Tibial nerve (tissue), 4 donors: ENCODE measurements at regions not wholly inside any gene's neighbourhood (a gene's known extent, or its start where the extent isn't known, plus 50 kb on each side); places are given as distances from the start of the nearest gene placed in this dataset.

Experiments
- DNase-seq, 2 donors: peaks; one replicate each; pipeline ENCODE4 v3.0.0-alpha.2; 2019; ENCODE audit warnings: low spot score in 2 of 2
- H3K27ac ChIP-seq, 4 donors: fragments of 200-600 bp; sonication (generic) in 3 of 4; one replicate each; pipeline ENCODE4 v1.5.1; 2017 to 2019; ENCODE audit warnings: mild to moderate bottlenecking in 1 of 4
- H3K27me3 ChIP-seq, 2 donors: fragments of 200-600 bp; sonication (generic) in 1 of 2; one replicate each; pipeline versions ENCODE4 v1.5.1 to v1.6.0; 2017 to 2019
- H3K36me3 ChIP-seq, 3 donors: fragments of 200-600 bp; sonication (generic); one replicate each; pipeline ENCODE4 v1.5.1; 2018 to 2019
- H3K4me1 ChIP-seq, 4 donors: fragments of 200-600 bp; sonication (generic) in 3 of 4; one replicate each; pipeline ENCODE4 v1.5.1; 2017 to 2019
- H3K4me3 ChIP-seq, 4 donors: fragments of 200-600 bp; sonication (generic) in 3 of 4; one replicate each; pipeline ENCODE4 v1.5.1; 2017 to 2019; ENCODE audit warnings: mild to moderate bottlenecking in 1 of 4, moderate library complexity in 1 of 4
- H3K9me3 ChIP-seq, 4 donors: fragments of 200-600 bp; sonication (generic) in 3 of 4; one replicate each; pipeline ENCODE4 v1.5.1; 2017 to 2019
- CTCF ChIP-seq, 5 experiments: fragments of 200-600 bp in 3 of 5; fragments of 450-650 bp in 2 of 5; sonication (generic) in 3 of 5; IDR thresholded peaks; one replicate each; pipeline ENCODE4 v1.5.1; 2016 to 2019; ENCODE audit warnings: antibody characterized with exemption in 5 of 5, mild to moderate bottlenecking in 3 of 5, moderate library complexity in 2 of 5
- EP300 ChIP-seq, 2 donors: sonication (generic); formaldehyde crosslinking; IDR thresholded peaks; one replicate each; pipeline ENCODE4 v1.6.1; 2017; ENCODE audit warnings: antibody characterized with exemption in 2 of 2, mild to moderate bottlenecking in 1 of 2
- POLR2A ChIP-seq, 2 donors: fragments of 450-650 bp; IDR thresholded peaks; one replicate each; pipeline ENCODE4 v1.6.1; 2017; ENCODE audit warnings: antibody characterized with exemption in 2 of 2, mild to moderate bottlenecking in 2 of 2, moderate library complexity in 2 of 2
- WGBS, 2 donors: methylation state at CpG; one replicate each; pipeline ENCODE4 v1.1.5; 2018; 5-methylcytosine and 5-hydroxymethylcytosine counted together

GRCh38 chr1:57600424-57600823 lies 176.6 kb upstream of the DAB1 start:
- 70 to 81% methylated on average over 3 of the region's 3 CpGs for WGBS, 2 donors
- no peaks in the 10 kb centered on the region for H3K27me3 ChIP-seq
- no peak overlapping the region for H3K4me3 ChIP-seq
- no peaks in the 10 kb centered on the region for H3K36me3 ChIP-seq
- no peak overlapping the region for H3K27ac ChIP-seq
- TF ChIP-seq CTCF (IDR thresholded peaks at IDR 0.05), result no peak
- no peak for TF ChIP-seq EP300 (IDR thresholded peaks at IDR 0.05)
- no peak for TF ChIP-seq POLR2A (IDR thresholded peaks at IDR 0.05)
- peaks cover 0 to 6% (median 3%) of the 10 kb centered on the region in 4 donors for H3K4me1 ChIP-seq
- no peak for DNase-seq
- no peaks in the 10 kb centered on the region for H3K9me3 ChIP-seq

GRCh38 chr1:57599236-57599994 lies 175.6 kb upstream of the DAB1 start:
- TF ChIP-seq POLR2A (IDR thresholded peaks at IDR 0.05), result no peak
- no peak for TF ChIP-seq EP300 (IDR thresholded peaks at IDR 0.05)
- TF ChIP-seq CTCF (IDR thresholded peaks at IDR 0.05), result no peak
- H3K27ac ChIP-seq, result no peak overlapping the region
- no peaks in the 10 kb centered on the region for H3K9me3 ChIP-seq
- H3K4me3 ChIP-seq, result no peak overlapping the region
- no peaks in the 10 kb centered on the region for H3K27me3 ChIP-seq
- 14 to 17% methylated on average over 8 of the region's 8 CpGs for WGBS, 2 donors
- DNase-seq, result no peak
- H3K4me1 ChIP-seq, result peaks cover 0 to 6% (median 3%) of the 10 kb centered on the region in 4 donors
- H3K36me3 ChIP-seq, result no peaks in the 10 kb centered on the region

- Histone ChIP-seq H3K27me3 (no peaks in the 10 kb centered on the region), H3K27ac (no peak overlapping the region), H3K4me1 (peaks cover 0 to 6% (median 3%) of the 10 kb centered on the region in 4 donors), H3K9me3 (no peaks in the 10 kb centered on the region), H3K36me3 (no peaks in the 10 kb centered on the region), H3K4me3 (no peak overlapping the region)
- no peak for TF ChIP-seq POLR2A (IDR thresholded peaks at IDR 0.05)
- TF ChIP-seq EP300 (IDR thresholded peaks at IDR 0.05), result no peak
- TF ChIP-seq CTCF (IDR thresholded peaks at IDR 0.05), result no peak
- 80 to 81% methylated on average over 4 of the region's 4 CpGs for WGBS, 2 donors
- no peak for DNase-seq
Measured at GRCh38 chr1:57597036-57597435, 173.2 kb upstream of the DAB1 start.

GRCh38 chr1:57594002-57594401 lies 170.1 kb upstream of the DAB1 start:
- no peak overlapping the region for H3K4me3 ChIP-seq
- WGBS, 2 donors, result 90 to 94% methylated on average over 4 of the region's 4 CpGs
- H3K4me1 ChIP-seq, result peaks cover 0 to 2% (median under 1%) of the 10 kb centered on the region in 4 donors
- no peaks in the 10 kb centered on the region for H3K9me3 ChIP-seq
- no peaks in the 10 kb centered on the region for H3K36me3 ChIP-seq
- no peak overlapping the region for H3K27ac ChIP-seq
- H3K27me3 ChIP-seq, result no peaks in the 10 kb centered on the region
- no peak for DNase-seq
- no peak for TF ChIP-seq CTCF (IDR thresholded peaks at IDR 0.05)
- TF ChIP-seq EP300 (IDR thresholded peaks at IDR 0.05), result no peak
- TF ChIP-seq POLR2A (IDR thresholded peaks at IDR 0.05), result no peak

- TF ChIP-seq POLR2A (IDR thresholded peaks at IDR 0.05) (no peak), EP300 (IDR thresholded peaks at IDR 0.05) (no peak), CTCF (IDR thresholded peaks at IDR 0.05) (no peak)
- H3K9me3 ChIP-seq, result no peaks in the 10 kb centered on the region
Measured at GRCh38 chr1:57591842-57592241, 168.0 kb upstream of the DAB1 start.

More at GRCh38 chr1:57591842-57592241, 168.0 kb upstream of the DAB1 start:
- 93% methylated on average over 2 of the region's 2 CpGs for whole genome bisulfite sequencing, 2 donors
- no peaks in the 10 kb centered on the region for H3K36me3 ChIP-seq
- H3K27ac ChIP-seq, result no peak overlapping the region
- no peaks in the 10 kb centered on the region for H3K4me1 ChIP-seq
- no peaks in the 10 kb centered on the region for H3K27me3 ChIP-seq
- no peak overlapping the region for H3K4me3 ChIP-seq
- no peak for DNase-seq
